ENCODE measurements at regions not wholly inside any gene's neighbourhood (a gene's known extent, or its start where the extent isn't known, plus 50 kb on each side); places are given as distances from the start of the nearest gene placed in this dataset.

GRCh38 chr4:52195869-52196268 is 144.8 kb downstream of the SPATA18 start (continued):
- TF ChIP-seq DACH1 (IDR thresholded peaks at IDR 0.05; ENCODE audit: partially characterized antibody) (no peak), TEAD4 (IDR thresholded peaks at IDR 0.05; ENCODE audit: low read length) (no peak), TEAD4 (CRISPR knock-in tag; IDR thresholded peaks at IDR 0.05; ENCODE audit: borderline replicate concordance) (no peak), DLX4 (CRISPR knock-in tag; IDR thresholded peaks at IDR 0.05) (no peak), PHF21A (IDR thresholded peaks at IDR 0.05; ENCODE audit: borderline replicate concordance, low read depth) (no peak), MECOM (CRISPR knock-in tag; IDR thresholded peaks at IDR 0.05) (no peak), RAD51 (IDR thresholded peaks at IDR 0.05; ENCODE audit: borderline replicate concordance, low read depth) (no peak), ARNT (IDR thresholded peaks at IDR 0.05) (no peak), MXI1 (IDR thresholded peaks at IDR 0.05; ENCODE audit: low read depth, low read length) (no peak), ZNF384 (IDR thresholded peaks at IDR 0.05; ENCODE audit: low read depth, low read length) (no peak), CEBPB (tag; IDR thresholded peaks at IDR 0.05) (no peak), ZNF551 (CRISPR knock-in tag; IDR thresholded peaks at IDR 0.05) (no peak)

GRCh38 chr4:52196606-52197130 is 145.6 kb downstream of the SPATA18 start:
- 0% methylated on average over 1 of the region's 1 CpG for WGBS (ENCODE audit: insufficient coverage, low coverage, missing lambda C conversion rate)
- H4K20me1 ChIP-seq (replicated peaks; ENCODE audit: control insufficient read depth, insufficient read depth, low read length): no peaks in the 10 kb centered on the region
- H3K9ac ChIP-seq (ENCODE audit: insufficient read depth in 1 of 2, low read depth in 2 of 2, low read length in 2 of 2): no peak overlapping the region
- H3K36me3 ChIP-seq (ENCODE audit: control insufficient read depth, insufficient read depth, low read length): no peaks in the 10 kb centered on the region
- intact Hi-C loops (cut with micrococcal nuclease): no loop called here
- BruUV-seq (replicated peaks): no TSS peak
- H3K9me1 ChIP-seq (ENCODE audit: control insufficient read depth, insufficient read depth, low read length): no peaks in the 10 kb centered on the region
- no peak for DNase-seq (ENCODE audit: extremely low read depth in 1 of 4, low spot score in 3 of 4)
- no peak overlapping the region for H3K4me2 ChIP-seq (ENCODE audit: insufficient read depth, low read length)
- ChIA-PET POLR2A (no interaction called here), CTCF (ENCODE audit: low intra/inter-chr PET ratio) (no interaction called here)
- no peaks in the 10 kb centered on the region for H3K27me3 ChIP-seq (ENCODE audit: control insufficient read depth in 2 of 2, insufficient read depth in 2 of 2, low read length in 2 of 2)
- H3K79me2 ChIP-seq (ENCODE audit: control insufficient read depth, insufficient read depth, low read length): no peaks in the 10 kb centered on the region
- in situ Hi-C loops (cut with MboI): no loop called here
- H3K27ac ChIP-seq (ENCODE audit: extremely low read depth, low read depth, low read length): no peak overlapping the region
- no peak overlapping the region for H3K4me3 ChIP-seq
- no peak for ATAC-seq
- no peaks in the 10 kb centered on the region for H3K9me3 ChIP-seq (replicated peaks; ENCODE audit: control insufficient read depth, insufficient read depth, low read depth, low read length)
- no peaks in the 10 kb centered on the region for H3K4me1 ChIP-seq (replicated peaks in 1 of 2; ENCODE audit: control insufficient read depth in 2 of 2, insufficient read depth in 2 of 2, low read length in 2 of 2)
- FAIRE-seq: no peak
- no peak overlapping the region for H2AFZ ChIP-seq (ENCODE audit: low read depth, low read length)
- no peak for TF ChIP-seq CREB3L1 (IDR thresholded peaks at IDR 0.05; ENCODE audit: borderline replicate concordance, low read depth)
- TF ChIP-seq GMEB1 (CRISPR knock-in tag; IDR thresholded peaks at IDR 0.05): no peak
- no peak for TF ChIP-seq ZNF146 (CRISPR knock-in tag; IDR thresholded peaks at IDR 0.05; ENCODE audit: unreplicated experiment)
- no peak for TF ChIP-seq FIP1L1 (IDR thresholded peaks at IDR 0.05; ENCODE audit: low read depth, low read length, poor library complexity, severe bottlenecking)
- TF ChIP-seq ZNF79 (CRISPR knock-in tag; IDR thresholded peaks at IDR 0.05; ENCODE audit: low read depth): no peak
- no peak for TF ChIP-seq POLR3A (IDR thresholded peaks at IDR 0.05; ENCODE audit: borderline replicate concordance, extremely low read depth, insufficient read depth, insufficient read length)
- TF ChIP-seq TBP (optimal IDR thresholded peaks at IDR 0.05; ENCODE audit: low read depth, low read length): no peak
